ENCODE measurements at regions not wholly inside any gene's neighbourhood (a gene's known extent, or its start where the extent isn't known, plus 50 kb on each side); places are given as distances from the start of the nearest gene placed in this dataset.
"Not testable (repeated sequence)": the region's sequence is repeated elsewhere in the genome, so short reads cannot be mapped to it uniquely, and the experiment has no call there.

- no peak for DNase-seq
Observed at GRCh38 chr14:105581551-105582341, 55.4 kb downstream of the TMEM121 start.

- no peak for DNase-seq
Observed at GRCh38 chr14:105582639-105583038, 56.3 kb downstream of the TMEM121 start.

- DNase-seq: not testable (repeated sequence)
Observed at GRCh38 chr14:105583914-105584313, 57.5 kb downstream of the TMEM121 start.

GRCh38 chr14:105585290-105585689 lies 58.9 kb downstream of the TMEM121 start:
- not testable (repeated sequence) for DNase-seq

GRCh38 chr14:105585722-105586121 lies 59.3 kb downstream of the TMEM121 start:
- DNase-seq: not testable (repeated sequence)

GRCh38 chr14:105586144-105586872 lies 59.9 kb downstream of the TMEM121 start:
- not testable (repeated sequence) for DNase-seq

- not testable (repeated sequence) for DNase-seq
Observed at GRCh38 chr14:105587034-105587433, 60.7 kb downstream of the TMEM121 start.

- DNase-seq: not testable (repeated sequence)
Observed at GRCh38 chr14:105587482-105588235, 61.3 kb downstream of the TMEM121 start.

- DNase-seq: no peak
Observed at GRCh38 chr14:105588236-105588860, 62.0 kb downstream of the TMEM121 start.

- no peak for DNase-seq
Observed at GRCh38 chr14:105589161-105589925, 63.0 kb downstream of the TMEM121 start.

- not testable (repeated sequence) for DNase-seq
Observed at GRCh38 chr14:105589926-105590185, 63.5 kb downstream of the TMEM121 start.

- DNase-seq: no peak
Observed at GRCh38 chr14:105591052-105591451, 64.7 kb downstream of the TMEM121 start.

GRCh38 chr14:105591792-105592341 lies 65.5 kb downstream of the TMEM121 start:
- not testable (repeated sequence) for DNase-seq

- not testable (repeated sequence) for DNase-seq
Observed at GRCh38 chr14:105592646-105593045, 66.3 kb downstream of the TMEM121 start.

GRCh38 chr14:105595346-105595745 lies 69.0 kb downstream of the TMEM121 start:
- DNase-seq: not testable (repeated sequence)

- not testable (repeated sequence) for DNase-seq
Observed at GRCh38 chr14:105596374-105596773, 70.0 kb downstream of the TMEM121 start.

GRCh38 chr14:105598040-105598763 lies 71.8 kb downstream of the TMEM121 start:
- DNase-seq: not testable (repeated sequence)

GRCh38 chr14:105598925-105599586 lies 72.7 kb downstream of the TMEM121 start:
- DNase-seq: not testable (repeated sequence)

GRCh38 chr14:105600195-105600938 lies 74.0 kb downstream of the TMEM121 start:
- DNase-seq: not testable (repeated sequence)

- no peak for DNase-seq
Observed at GRCh38 chr14:105600939-105601359, 74.6 kb downstream of the TMEM121 start.
